ENCODE measurements at regions not wholly inside any gene's neighbourhood (a gene's known extent, or its start where the extent isn't known, plus 50 kb on each side); places are given as distances from the start of the nearest gene placed in this dataset.

DNA sequence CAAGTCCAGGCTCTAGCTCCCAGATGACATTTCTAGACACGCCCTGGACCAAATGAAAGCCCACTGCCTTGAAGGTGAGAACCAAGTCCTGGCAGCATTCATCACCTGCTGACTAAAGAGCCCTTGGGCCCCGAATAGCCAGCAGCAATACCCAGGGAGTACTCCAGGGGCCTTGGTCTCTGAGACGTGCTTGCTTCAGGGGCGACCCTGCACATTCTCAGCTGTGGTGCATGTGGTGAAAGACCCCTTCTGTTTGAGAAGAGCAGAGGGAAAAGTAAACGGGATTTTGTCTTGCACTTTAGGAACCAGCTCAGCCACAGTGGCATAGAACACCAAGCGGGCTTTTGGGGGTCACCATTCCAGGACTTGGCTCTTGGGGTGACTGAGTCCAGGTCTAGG lies 260.5 kb upstream of the MYT1L start:
- Mint-ChIP-seq H3K27me3 (ENCODE audit: low read depth) (peaks cover 8% of the 10 kb centered on the region), H3K4me1 (no peaks in the 10 kb centered on the region), H3K4me3 (no peak overlapping the region), H3K36me3 (no peaks in the 10 kb centered on the region), H3K27ac (no peak overlapping the region), H3K9me3 (peaks cover 20% of the 10 kb centered on the region)
- no peak for DNase-seq (ENCODE audit: low spot score in 2 of 2, unreplicated experiment in 2 of 2)
- TF ChIP-seq, protein P1, sequence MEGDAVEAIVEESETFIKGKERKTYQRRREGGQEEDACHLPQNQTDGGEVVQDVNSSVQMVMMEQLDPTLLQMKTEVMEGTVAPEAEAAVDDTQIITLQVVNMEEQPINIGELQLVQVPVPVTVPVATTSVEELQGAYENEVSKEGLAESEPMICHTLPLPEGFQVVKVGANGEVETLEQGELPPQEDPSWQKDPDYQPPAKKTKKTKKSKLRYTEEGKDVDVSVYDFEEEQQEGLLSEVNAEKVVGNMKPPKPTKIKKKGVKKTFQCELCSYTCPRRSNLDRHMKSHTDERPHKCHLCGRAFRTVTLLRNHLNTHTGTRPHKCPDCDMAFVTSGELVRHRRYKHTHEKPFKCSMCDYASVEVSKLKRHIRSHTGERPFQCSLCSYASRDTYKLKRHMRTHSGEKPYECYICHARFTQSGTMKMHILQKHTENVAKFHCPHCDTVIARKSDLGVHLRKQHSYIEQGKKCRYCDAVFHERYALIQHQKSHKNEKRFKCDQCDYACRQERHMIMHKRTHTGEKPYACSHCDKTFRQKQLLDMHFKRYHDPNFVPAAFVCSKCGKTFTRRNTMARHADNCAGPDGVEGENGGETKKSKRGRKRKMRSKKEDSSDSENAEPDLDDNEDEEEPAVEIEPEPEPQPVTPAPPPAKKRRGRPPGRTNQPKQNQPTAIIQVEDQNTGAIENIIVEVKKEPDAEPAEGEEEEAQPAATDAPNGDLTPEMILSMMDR (IDR thresholded peaks at IDR 0.05; ENCODE audit: unreplicated experiment), result no peak

DNA sequence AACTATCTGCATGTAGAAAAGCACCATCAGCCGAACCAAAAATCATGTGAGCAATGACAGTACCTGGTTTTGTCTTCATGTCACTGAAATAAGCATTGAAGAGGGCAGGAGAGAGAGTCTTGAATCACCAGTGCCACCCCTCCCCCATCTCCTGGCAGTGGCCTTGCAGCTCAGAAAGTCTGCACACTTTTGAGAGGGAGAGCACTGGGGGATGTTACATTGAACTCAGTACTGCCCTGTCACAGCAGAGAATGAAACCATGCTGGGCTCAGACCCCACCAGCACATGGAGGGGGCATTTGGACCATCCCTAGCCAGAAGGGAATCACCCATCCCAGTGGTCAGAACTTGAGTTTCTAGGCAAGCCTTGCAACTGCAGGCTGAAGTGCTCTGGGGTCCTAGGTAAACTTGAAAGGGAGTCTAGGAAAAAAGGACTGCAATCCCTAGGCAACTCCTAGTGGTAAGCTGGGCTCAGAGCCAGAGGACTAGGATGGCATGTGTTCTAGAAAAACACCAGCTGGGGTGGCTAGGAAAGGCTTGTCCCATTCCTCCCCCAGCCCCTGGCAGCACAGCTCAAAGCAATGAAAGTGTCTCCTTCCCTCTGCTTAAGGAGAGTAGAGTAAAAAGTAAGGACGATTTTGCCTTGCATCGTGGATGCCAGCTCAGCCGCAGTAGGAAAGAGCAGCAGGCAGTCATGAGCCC lies 259.9 kb upstream of the MYT1L start:
- Mint-ChIP-seq H3K4me3 (no peak overlapping the region), H3K4me1 (no peaks in the 10 kb centered on the region), H3K9me3 (peaks cover 16% of the 10 kb centered on the region), H3K27me3 (ENCODE audit: low read depth) (peaks cover 13% of the 10 kb centered on the region), H3K27ac (no peak overlapping the region), H3K36me3 (no peaks in the 10 kb centered on the region)
- no peak for DNase-seq (ENCODE audit: low spot score in 2 of 2, unreplicated experiment in 2 of 2)
- TF ChIP-seq, protein P1 (IDR thresholded peaks at IDR 0.05; ENCODE audit: unreplicated experiment), result no peak

DNA sequence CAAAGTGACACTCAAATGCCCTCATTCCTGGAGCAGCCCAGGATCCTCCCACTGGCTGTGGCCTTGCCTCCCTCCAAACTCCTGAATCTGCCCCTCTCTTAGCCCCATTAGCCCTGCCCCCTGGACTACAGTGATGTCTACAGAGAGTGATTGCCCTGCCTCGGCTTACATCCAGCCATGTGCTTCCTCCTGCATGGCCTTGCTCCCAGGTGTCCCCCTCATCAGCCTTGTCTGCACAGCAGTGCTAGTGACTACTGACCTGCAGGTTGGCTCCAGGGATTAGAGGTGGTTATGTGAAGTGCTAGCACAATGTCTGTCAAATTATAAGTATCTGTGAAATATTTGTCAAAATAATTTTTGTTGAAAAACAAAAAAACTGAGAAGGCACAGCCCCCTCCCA lies 259.1 kb upstream of the MYT1L start:
- Mint-ChIP-seq H3K4me1 (no peaks in the 10 kb centered on the region), H3K27me3 (ENCODE audit: low read depth) (peaks cover 15% of the 10 kb centered on the region)

DNA sequence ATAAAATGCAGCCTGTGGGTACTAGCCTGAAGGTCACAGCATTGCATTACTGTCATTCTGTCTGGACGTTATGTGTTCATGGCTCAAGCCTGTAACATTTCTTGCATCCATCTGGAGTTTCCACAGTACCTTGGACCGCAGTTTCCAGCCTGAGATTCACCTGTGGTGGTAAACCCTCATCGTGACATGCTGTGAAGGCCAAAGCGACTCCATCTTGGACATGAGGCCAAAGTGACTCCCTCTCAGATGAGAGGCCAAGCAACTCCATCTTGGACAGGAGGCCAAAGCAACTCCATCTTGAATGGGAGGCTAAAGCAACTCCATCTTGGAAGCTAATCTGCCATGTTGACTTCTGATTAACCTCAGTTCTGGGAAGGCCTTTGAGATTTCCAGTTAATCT lies 257.7 kb upstream of the MYT1L start:
- DNase-seq (ENCODE audit: low spot score in 2 of 2, unreplicated experiment in 2 of 2), result no peak
- TF ChIP-seq, protein P1 (IDR thresholded peaks at IDR 0.05; ENCODE audit: unreplicated experiment), result no peak
- Mint-ChIP-seq H3K4me1 (no peaks in the 10 kb centered on the region), H3K9me3 (peaks cover 3% of the 10 kb centered on the region), H3K4me3 (no peak overlapping the region), H3K27me3 (ENCODE audit: low read depth) (peaks cover 20% of the 10 kb centered on the region), H3K27ac (no peak overlapping the region), H3K36me3 (no peaks in the 10 kb centered on the region)

More for the DNA sequence above, 259.1 kb upstream of the MYT1L start:
- TF ChIP-seq, protein P1 (IDR thresholded peaks at IDR 0.05; ENCODE audit: unreplicated experiment), result no peak
- no peak for DNase-seq (ENCODE audit: low spot score in 2 of 2, unreplicated experiment in 2 of 2)
- Mint-ChIP-seq H3K27ac (no peak overlapping the region), H3K4me3 (no peak overlapping the region), H3K9me3 (peaks cover 10% of the 10 kb centered on the region), H3K36me3 (no peaks in the 10 kb centered on the region)

DNA sequence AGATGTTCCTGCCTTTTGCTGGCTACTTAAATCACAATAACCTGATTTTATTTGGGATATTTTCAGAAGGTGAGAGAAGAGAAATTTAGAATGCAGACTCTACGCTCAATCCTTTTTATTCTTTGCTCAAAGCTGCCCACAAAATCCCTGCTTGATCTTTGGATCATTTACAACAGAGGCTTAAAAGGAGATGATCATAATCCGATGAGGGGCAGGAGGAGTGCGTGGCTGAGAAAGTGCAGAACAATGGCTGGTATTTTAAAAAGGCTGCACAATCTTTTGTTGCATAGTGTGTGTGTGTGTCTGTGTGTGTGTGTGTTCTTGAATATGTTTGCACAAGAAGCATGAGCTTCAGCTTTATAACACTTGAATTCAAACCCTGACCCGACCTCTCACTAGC lies 256.3 kb upstream of the MYT1L start:
- DNase-seq (ENCODE audit: low spot score in 2 of 2, unreplicated experiment in 2 of 2), result no peak
- no peaks in the 10 kb centered on the region for H3K4me1 Mint-ChIP-seq

More for the DNA sequence above, 256.3 kb upstream of the MYT1L start:
- TF ChIP-seq, protein P1 (IDR thresholded peaks at IDR 0.05; ENCODE audit: unreplicated experiment), result no peak
- H3K9me3 Mint-ChIP-seq, result peaks cover 3% of the 10 kb centered on the region
- H3K4me3 Mint-ChIP-seq, result no peak overlapping the region
- H3K36me3 Mint-ChIP-seq, result no peaks in the 10 kb centered on the region
- H3K27ac Mint-ChIP-seq, result no peak overlapping the region
- H3K27me3 Mint-ChIP-seq (ENCODE audit: low read depth), result peaks cover 21% of the 10 kb centered on the region

Measured in mesothelial cell of epicardium (in vitro differentiated cells).